Omental fat pad (tissue), 3 donors: ENCODE measurements at regions not wholly inside any gene's neighbourhood (a gene's known extent, or its start where the extent isn't known, plus 50 kb on each side); places are given as distances from the start of the nearest gene placed in this dataset.
A peak's percentile ranks its signal among the peaks of the same experiment; 100 is the strongest.

Source experiments
- ATAC-seq: fragments of 150-250 bp; one replicate; pipeline ENCODE4 v1.9.1; 2016; ENCODE audit warnings: mild to moderate bottlenecking, moderate library complexity; ENCODE audit not compliant: low FRiP score
- DNase-seq: peaks from one replicate; pipeline ENCODE4 v3.0.0-alpha.2; 2019; ENCODE audit warnings: low spot score
- TF ChIP-seq, protein P1 (sequence below), 3 donors: fragments of 450-650 bp; IDR thresholded peaks; one replicate each; pipeline ENCODE4 v1.5.1; 2016 to 2017; ENCODE audit warnings: antibody characterized with exemption in 3 of 3, mild to moderate bottlenecking in 3 of 3, moderate library complexity in 2 of 3

DNA sequence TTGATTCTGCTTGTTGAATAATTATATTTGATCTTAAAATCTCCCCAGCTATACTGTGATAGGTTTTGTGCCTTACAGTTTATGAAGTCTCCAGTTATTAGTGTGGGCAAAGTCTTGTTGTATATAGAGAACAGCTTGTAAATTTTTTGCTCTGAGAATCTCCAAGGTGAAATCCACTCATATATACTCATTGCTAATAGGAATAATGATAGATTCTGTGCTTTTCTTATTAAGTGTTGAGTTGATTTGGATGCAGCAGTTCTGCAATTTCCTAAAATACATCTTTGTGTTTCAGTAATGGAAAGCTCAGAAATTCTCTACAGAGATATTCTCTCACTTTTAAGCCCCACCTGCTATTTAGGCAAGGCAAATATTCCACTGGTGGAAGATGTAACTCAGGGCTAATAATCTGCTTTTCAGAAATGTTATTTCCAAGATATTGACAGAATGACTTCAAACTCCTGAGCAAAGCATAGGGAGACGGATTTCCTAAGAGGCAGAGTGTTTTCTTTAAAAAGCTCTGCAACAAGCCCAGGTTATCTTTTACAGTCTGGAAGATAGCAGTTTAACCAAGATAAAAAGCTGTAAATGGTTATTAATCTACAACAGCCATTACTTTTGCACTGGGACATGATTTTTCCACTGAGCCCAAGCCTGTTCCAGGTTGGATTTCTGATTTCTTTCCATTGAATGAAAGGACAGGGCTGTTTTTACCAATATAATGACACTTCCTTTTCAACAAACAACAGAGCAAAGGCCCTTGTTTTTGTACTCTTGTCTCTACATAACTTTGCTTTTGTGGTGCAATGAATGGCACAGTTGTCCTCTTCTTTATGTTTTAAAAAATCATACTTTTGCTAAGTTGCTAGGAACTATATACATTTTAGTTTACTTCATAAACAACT is 239.9 kb upstream of the ATP2B1 start:
- ATAC-seq (no peak), DNase-seq (no peak)
- TF ChIP-seq, protein P1, sequence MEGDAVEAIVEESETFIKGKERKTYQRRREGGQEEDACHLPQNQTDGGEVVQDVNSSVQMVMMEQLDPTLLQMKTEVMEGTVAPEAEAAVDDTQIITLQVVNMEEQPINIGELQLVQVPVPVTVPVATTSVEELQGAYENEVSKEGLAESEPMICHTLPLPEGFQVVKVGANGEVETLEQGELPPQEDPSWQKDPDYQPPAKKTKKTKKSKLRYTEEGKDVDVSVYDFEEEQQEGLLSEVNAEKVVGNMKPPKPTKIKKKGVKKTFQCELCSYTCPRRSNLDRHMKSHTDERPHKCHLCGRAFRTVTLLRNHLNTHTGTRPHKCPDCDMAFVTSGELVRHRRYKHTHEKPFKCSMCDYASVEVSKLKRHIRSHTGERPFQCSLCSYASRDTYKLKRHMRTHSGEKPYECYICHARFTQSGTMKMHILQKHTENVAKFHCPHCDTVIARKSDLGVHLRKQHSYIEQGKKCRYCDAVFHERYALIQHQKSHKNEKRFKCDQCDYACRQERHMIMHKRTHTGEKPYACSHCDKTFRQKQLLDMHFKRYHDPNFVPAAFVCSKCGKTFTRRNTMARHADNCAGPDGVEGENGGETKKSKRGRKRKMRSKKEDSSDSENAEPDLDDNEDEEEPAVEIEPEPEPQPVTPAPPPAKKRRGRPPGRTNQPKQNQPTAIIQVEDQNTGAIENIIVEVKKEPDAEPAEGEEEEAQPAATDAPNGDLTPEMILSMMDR (IDR thresholded peaks at IDR 0.05) = no peak

DNA sequence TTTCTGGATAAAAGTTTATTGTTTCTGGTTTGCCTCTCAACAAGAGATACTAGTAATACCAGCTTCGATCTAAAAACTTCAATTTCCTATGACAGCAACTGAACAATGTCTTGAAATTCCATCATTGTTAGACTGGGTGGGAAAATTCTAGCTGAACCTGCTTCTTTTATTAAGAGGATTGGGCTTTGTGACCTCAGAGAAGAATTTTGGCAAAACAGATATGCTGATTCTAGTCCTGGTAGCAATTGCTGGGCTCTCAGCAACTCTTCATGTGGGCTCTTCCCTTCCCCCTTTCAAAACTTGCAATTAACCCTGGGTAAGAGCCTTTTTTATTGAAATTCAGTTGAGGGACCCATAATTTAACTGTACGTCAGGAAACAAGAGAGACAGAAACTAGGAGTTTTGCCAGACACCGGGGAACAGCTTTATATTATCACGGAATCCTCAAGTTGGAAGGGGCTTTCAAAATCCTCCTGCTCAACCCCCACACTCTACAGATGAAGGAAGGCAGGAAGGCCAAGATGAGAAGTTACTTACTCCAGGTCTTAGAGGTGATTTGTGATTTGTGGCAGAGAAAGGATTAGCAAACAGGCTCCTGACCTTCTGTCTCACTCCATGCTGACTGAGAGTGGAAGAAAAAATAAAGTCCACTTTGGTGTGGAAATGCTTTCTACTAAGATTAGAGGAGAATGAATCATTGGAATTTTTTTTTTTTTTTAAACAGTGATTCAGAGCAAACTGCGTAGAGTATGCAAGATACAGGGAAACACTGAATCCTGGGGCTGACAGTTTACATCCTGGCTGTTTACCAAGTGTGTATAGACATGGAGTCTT is 239.0 kb upstream of the ATP2B1 start:
- no peak for DNase-seq
- TF ChIP-seq, protein P1 (IDR thresholded peaks at IDR 0.05) = no peak
- ATAC-seq = peak; percentile 90

DNA sequence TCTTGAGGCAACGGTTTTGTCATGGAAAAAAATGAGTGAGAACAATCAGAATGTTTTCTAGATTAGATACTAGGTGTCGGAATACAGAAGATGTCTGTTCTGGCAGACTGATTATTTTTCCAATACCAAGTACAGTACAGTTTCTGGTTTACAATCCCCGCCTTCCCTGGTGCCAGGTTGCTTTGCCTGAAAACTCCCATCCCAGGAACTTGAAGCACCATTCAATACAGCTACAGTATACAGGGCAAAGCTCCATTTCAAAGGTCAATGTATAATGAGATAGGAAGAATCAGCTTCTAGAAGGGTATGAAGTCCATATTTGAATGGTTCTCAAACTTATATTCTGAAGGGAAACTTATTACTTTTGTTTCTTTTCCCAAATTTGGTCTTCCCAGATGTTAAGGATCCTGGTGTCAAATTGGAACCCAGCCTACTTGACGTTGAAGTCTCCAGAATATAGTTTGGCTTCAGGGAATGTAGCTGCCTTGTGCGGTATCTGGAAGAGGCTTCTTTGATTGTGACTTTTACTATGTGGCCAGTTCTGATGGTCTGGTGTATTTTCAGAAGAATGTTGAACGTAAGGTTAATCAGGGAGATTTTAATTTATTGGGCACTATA is 238.0 kb upstream of the ATP2B1 start:
- TF ChIP-seq, protein P1 (IDR thresholded peaks at IDR 0.05) = no peak
- no peak for ATAC-seq
- DNase-seq = no peak

DNA sequence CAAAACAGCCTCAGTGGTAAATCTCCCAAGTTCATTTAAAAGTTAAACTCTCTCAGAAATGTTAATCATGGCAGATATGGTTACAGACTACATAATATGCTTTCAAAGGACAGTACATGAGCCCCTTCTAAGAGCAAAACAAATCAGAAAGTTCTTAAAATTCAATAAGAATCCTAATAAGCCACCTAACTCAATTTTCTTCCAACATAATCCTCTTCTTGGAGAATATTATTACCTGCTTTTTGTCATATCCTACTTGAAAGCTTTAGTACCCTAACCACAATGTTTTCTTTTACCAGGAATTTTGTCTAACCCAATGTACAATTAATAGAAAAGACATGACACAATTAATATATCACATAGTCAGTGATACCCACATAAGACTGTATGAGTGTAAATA is 236.5 kb upstream of the ATP2B1 start:
- DNase-seq = no peak
- TF ChIP-seq, protein P1 (IDR thresholded peaks at IDR 0.05) = no peak
- no peak for ATAC-seq

DNA sequence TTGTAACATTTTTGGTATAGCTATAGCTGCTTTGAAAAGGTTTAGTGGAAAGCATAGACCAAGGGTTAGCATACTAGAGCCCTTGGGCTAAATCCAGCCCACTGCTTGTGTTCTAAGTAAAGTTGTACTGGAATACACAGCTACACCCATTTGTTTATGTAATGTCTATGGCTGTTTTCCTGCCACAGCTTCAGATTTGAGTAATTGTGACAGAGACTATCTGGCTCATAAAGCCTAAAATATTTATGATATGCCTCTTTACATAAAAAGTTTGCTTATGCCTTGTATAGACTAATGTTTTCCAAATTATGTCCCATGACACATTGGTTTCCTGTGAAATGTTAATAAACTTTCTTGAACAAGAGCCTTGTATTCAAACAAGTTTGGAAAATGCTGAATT is 234.8 kb upstream of the ATP2B1 start:
- DNase-seq = no peak
- ATAC-seq = no peak
- TF ChIP-seq, protein P1 (IDR thresholded peaks at IDR 0.05) = no peak

DNA sequence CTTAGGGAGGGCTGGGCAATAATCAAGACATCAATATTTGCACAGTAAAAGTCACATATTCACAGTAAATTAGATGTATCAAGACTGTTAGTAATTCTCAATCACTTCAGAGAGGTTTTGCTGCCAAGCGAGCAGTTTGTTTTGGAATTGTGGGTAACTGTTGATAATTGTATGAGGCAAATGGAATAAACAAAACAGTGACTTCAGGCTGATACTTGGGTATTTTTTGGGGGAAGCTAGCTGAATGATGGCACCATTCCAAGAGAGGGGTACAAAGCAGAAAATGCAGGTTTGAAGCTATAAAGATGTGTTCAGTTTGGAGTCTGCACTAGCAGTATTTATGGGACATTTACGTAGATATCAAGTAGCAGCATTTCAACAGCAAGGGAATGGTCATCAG is 232.8 kb upstream of the ATP2B1 start:
- DNase-seq (no peak), ATAC-seq (no peak)
- TF ChIP-seq, protein P1 (IDR thresholded peaks at IDR 0.05) = no peak
